Breast epithelium (tissue), 4 donors: ENCODE measurements at regions not wholly inside any gene's neighbourhood (a gene's known extent, or its start where the extent isn't known, plus 50 kb on each side); places are given as distances from the start of the nearest gene placed in this dataset.

Experiments
- DNase-seq, 2 donors: peaks; one replicate each; pipeline ENCODE4 v3.0.0-alpha.2; 2019; ENCODE audit warnings: low spot score in 2 of 2
- H3K27ac ChIP-seq, 2 donors: fragments of 200-600 bp; sonication (generic) in 1 of 2; one replicate each; pipeline ENCODE4 v1.5.1; 2016 to 2019; ENCODE audit warnings: mild to moderate bottlenecking in 1 of 2
- H3K27me3 ChIP-seq, 2 donors: fragments of 200-600 bp; sonication (generic) in 1 of 2; one replicate each; pipeline versions ENCODE4 v1.5.1 to v1.6.0; 2017 to 2019; ENCODE audit warnings: control low read depth in 1 of 2, mild to moderate bottlenecking in 1 of 2
- H3K36me3 ChIP-seq: fragments of 200-600 bp; one replicate; pipeline ENCODE4 v1.5.1; 2019
- H3K4me1 ChIP-seq, 2 donors: fragments of 200-600 bp; sonication (generic); one replicate each; pipeline ENCODE4 v1.5.1; 2016 to 2019; ENCODE audit warnings: control low read depth in 1 of 2
- H3K4me3 ChIP-seq, 3 donors: fragments of 200-600 bp; sonication (generic); 1 replicate in 2 of 3; 2 replicates in 1 of 3; pipeline ENCODE4 v1.5.1; 2016 to 2019; ENCODE audit warnings: mild to moderate bottlenecking in 3 of 3, moderate library complexity in 2 of 3
- H3K9me3 ChIP-seq, 2 donors: fragments of 200-600 bp; sonication (generic) in 1 of 2; one replicate each; pipeline ENCODE4 v1.5.1; 2016 to 2019; ENCODE audit warnings: control low read depth in 1 of 2
- POLR2A ChIP-seq: fragments of 450-650 bp; IDR thresholded peaks from one replicate; pipeline ENCODE4 v1.6.1; 2016; ENCODE audit warnings: antibody characterized with exemption, mild to moderate bottlenecking, moderate library complexity
- POLR2AphosphoS5 ChIP-seq, 3 donors: sonication (generic); formaldehyde crosslinking; IDR thresholded peaks; one replicate each; pipeline ENCODE4 v1.6.1; 2017; ENCODE audit warnings: antibody characterized with exemption in 3 of 3
- intact Hi-C: fragments of 100-400 bp; cut with DNase I; formaldehyde crosslinking; loops from one replicate; pipeline ENCODE4 v1.15.1; 2023; ENCODE audit warnings: low total_unique reads
- TF ChIP-seq, protein P1 (sequence below), 3 donors: fragments of 450-650 bp; IDR thresholded peaks; one replicate each; pipeline ENCODE4 v1.5.1; 2016 to 2017; ENCODE audit warnings: antibody characterized with exemption in 3 of 3, mild to moderate bottlenecking in 3 of 3, moderate library complexity in 3 of 3

DNA sequence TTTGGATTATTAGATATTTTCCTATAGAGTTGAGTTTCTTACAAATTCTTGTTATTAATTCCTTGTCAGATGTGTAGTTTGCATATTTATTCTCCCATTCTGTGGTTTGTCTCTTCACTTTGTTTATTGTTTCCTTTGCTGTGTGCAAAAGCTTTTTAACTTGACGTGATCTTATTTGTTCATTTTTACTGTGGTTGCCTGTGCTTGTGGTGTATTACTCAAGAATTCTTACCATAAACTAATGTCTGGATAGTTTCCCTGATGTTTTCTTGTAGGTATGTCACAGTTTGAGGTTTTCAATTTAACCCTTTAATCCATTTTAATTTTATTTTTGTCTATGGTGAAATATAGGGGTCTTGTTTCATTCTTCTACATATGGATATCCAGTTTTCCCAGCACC is 72.1 kb upstream of the LHX8 start:
- H3K27ac ChIP-seq: no peak overlapping the region
- TF ChIP-seq POLR2AphosphoS5 (IDR thresholded peaks at IDR 0.05): no peak
- no peak for TF ChIP-seq POLR2A
- TF ChIP-seq, protein P1, sequence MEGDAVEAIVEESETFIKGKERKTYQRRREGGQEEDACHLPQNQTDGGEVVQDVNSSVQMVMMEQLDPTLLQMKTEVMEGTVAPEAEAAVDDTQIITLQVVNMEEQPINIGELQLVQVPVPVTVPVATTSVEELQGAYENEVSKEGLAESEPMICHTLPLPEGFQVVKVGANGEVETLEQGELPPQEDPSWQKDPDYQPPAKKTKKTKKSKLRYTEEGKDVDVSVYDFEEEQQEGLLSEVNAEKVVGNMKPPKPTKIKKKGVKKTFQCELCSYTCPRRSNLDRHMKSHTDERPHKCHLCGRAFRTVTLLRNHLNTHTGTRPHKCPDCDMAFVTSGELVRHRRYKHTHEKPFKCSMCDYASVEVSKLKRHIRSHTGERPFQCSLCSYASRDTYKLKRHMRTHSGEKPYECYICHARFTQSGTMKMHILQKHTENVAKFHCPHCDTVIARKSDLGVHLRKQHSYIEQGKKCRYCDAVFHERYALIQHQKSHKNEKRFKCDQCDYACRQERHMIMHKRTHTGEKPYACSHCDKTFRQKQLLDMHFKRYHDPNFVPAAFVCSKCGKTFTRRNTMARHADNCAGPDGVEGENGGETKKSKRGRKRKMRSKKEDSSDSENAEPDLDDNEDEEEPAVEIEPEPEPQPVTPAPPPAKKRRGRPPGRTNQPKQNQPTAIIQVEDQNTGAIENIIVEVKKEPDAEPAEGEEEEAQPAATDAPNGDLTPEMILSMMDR (IDR thresholded peaks at IDR 0.05): no peak
- no peak for DNase-seq
- peaks cover 0 to 19% of the 10 kb centered on the region in 2 donors for H3K9me3 ChIP-seq
- H3K36me3 ChIP-seq: no peaks in the 10 kb centered on the region
- intact Hi-C loops: no loop called here
- H3K4me1 ChIP-seq: no peaks in the 10 kb centered on the region
- H3K4me3 ChIP-seq: no peak overlapping the region
- H3K27me3 ChIP-seq: no peaks in the 10 kb centered on the region

DNA sequence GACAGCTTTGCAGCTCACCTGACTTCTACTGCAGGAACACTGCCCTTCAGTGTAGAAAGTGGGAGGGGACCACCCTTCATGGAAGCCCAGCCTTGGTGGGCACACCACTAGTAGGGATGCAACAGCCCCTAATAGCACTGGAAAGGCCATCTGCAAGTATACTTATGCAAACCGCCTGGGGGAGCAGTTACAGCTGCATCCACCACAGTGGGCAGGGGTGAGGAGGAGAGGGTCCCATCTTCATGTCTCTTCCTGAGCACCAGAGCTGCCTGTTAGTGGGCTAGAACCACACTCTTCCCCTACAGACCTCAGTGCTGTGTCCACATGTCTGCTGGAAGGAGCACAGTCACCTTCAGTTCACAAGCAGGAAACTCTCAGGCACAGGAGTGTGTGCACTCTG is 66.2 kb upstream of the LHX8 start:
- intact Hi-C loops: no loop called here

DNA sequence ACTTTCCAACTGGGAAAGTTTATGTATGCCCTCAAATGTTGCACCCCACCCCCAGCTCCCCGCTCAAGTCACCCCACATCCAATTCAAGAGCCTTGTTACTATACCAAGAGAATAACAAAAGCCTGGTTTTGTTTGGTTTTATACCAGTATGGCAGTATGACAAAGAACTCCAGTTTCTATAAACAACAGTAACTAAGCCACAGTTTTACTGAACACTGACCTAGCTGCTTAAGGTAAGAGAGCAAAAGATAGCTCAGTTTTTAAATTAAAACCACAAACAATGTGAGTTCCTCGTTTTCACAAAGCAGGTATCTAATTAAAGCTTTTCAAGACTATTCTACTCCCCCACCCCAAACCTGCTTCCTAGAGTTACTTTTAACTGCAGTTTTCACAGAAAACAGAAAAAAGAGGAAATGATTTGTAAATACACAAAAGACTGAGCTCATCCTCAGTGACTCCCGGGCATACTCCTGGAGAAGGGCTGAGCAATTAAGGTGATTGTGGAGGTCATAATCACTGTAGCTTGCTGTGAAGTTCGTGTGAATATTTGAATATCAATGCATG is 59.3 kb upstream of the LHX8 start:
- no peaks in the 10 kb centered on the region for H3K4me1 ChIP-seq
- intact Hi-C loops: no loop called here
- H3K9me3 ChIP-seq: no peaks in the 10 kb centered on the region
- no peak overlapping the region for H3K4me3 ChIP-seq
- no peak overlapping the region for H3K27ac ChIP-seq
- TF ChIP-seq POLR2A: no peak
- H3K36me3 ChIP-seq: no peaks in the 10 kb centered on the region
- DNase-seq: no peak
- no peaks in the 10 kb centered on the region for H3K27me3 ChIP-seq

More for the DNA sequence above, 66.2 kb upstream of the LHX8 start:
- TF ChIP-seq POLR2A: no peak
- no peak for TF ChIP-seq POLR2AphosphoS5 (IDR thresholded peaks at IDR 0.05)
- TF ChIP-seq, protein P1 (IDR thresholded peaks at IDR 0.05): no peak
- H3K4me1 ChIP-seq: no peaks in the 10 kb centered on the region
- no peaks in the 10 kb centered on the region for H3K9me3 ChIP-seq
- no peaks in the 10 kb centered on the region for H3K27me3 ChIP-seq
- H3K4me3 ChIP-seq: no peak overlapping the region
- no peak overlapping the region for H3K27ac ChIP-seq
- no peak for DNase-seq
- H3K36me3 ChIP-seq: no peaks in the 10 kb centered on the region

DNA sequence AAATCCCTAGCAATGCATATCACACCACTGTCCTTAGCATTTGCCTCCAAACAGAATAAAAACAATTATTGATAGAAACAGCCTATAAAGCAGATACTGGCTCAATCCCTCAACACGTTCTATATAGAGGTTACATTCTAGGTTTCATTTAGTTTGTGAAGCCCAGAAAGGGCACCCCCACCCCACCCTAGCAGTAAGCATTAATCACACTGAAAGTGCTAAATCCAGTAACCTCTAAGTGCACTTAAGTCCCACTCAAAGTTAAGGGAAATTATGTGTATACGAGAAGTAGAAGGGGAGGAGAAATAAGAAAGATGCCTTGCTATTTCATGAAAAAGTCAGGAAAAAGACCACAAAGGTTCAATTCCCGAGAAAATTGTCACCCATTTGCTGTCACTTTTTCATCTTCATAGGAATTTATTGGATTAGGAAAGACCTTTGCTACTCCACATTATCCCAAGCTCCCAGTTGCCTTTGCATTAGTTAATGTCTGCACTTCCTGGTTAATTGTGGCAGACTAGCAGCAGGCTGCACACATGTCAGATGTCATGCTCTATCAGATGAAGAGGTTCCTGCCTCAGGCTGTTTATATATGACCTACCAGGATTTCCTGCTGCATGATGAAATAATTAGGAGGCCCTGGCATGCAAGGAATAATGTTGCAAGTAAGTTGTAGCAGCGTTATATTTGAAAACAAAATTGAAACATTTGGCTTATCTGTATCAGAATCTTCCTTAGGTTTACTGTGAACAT is 54.5 kb upstream of the LHX8 start:
- TF ChIP-seq, protein P1 (IDR thresholded peaks at IDR 0.05): no peak
- TF ChIP-seq POLR2A: no peak
- no peak for TF ChIP-seq POLR2AphosphoS5 (IDR thresholded peaks at IDR 0.05)
- Histone ChIP-seq H3K36me3 (no peaks in the 10 kb centered on the region), H3K4me3 (no peak overlapping the region), H3K27ac (no peak overlapping the region), H3K4me1 (no peaks in the 10 kb centered on the region), H3K9me3 (no peaks in the 10 kb centered on the region), H3K27me3 (no peaks in the 10 kb centered on the region)
- intact Hi-C loops: no loop called here
- DNase-seq: no peak

DNA sequence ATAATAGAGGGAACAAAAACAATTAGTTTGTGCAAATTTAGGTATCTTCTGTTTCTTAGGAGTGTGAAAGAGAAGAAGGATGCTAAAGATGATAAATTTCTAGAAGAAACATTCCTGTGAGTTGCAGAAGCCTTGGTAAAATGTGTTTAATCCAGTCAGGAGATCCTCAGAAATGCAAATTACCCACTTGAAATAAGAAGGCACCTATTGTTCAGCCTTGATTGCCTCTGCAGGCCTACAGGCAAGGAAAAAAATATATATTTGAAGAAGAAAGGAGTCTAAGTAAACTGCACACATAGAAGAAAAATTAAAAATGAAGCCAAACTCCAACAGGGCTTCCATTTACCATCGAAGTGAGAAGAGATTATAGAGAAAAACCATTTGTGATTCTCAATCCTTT is 51.0 kb upstream of the LHX8 start:
- TF ChIP-seq POLR2A: no peak
- no peak for TF ChIP-seq POLR2AphosphoS5 (IDR thresholded peaks at IDR 0.05)
- TF ChIP-seq, protein P1 (IDR thresholded peaks at IDR 0.05): no peak
- H3K27ac ChIP-seq: no peak overlapping the region
- H3K27me3 ChIP-seq: no peaks in the 10 kb centered on the region
- DNase-seq: no peak
- H3K9me3 ChIP-seq: no peaks in the 10 kb centered on the region
- H3K36me3 ChIP-seq: no peaks in the 10 kb centered on the region
- intact Hi-C loops: no loop called here
- H3K4me3 ChIP-seq: no peak overlapping the region
- H3K4me1 ChIP-seq: no peaks in the 10 kb centered on the region
